Sigmoid colon (tissue), 4 donors: ENCODE measurements at regions not wholly inside any gene's neighbourhood (a gene's known extent, or its start where the extent isn't known, plus 50 kb on each side); places are given as distances from the start of the nearest gene placed in this dataset.

Experiments used
- CTCF ChIP-seq, 4 experiments: fragments of 450-650 bp in 3 of 4; fragments of 200-600 bp in 1 of 4; IDR thresholded peaks; one replicate each; pipeline ENCODE4 v1.5.1; 2016 to 2019; ENCODE audit warnings: antibody characterized with exemption in 4 of 4, mild to moderate bottlenecking in 3 of 4, moderate library complexity in 2 of 4
- EP300 ChIP-seq, 4 donors: sonication (generic); formaldehyde crosslinking; IDR thresholded peaks; one replicate each; pipeline ENCODE4 v1.6.1; 2017; ENCODE audit warnings: antibody characterized with exemption in 4 of 4
- POLR2A ChIP-seq, 2 donors: fragments of 450-650 bp; IDR thresholded peaks; one replicate each; pipeline ENCODE4 v1.6.1; 2016; ENCODE audit warnings: antibody characterized with exemption in 2 of 2, mild to moderate bottlenecking in 2 of 2, moderate library complexity in 2 of 2
- POLR2AphosphoS5 ChIP-seq, 4 donors: sonication (generic); formaldehyde crosslinking; IDR thresholded peaks; one replicate each; pipeline ENCODE4 v1.6.1; 2017; ENCODE audit warnings: antibody characterized with exemption in 4 of 4

- TF ChIP-seq CTCF (IDR thresholded peaks at IDR 0.05) = no peak
- TF ChIP-seq EP300 (IDR thresholded peaks at IDR 0.05) = no peak
- no peak for TF ChIP-seq POLR2A (IDR thresholded peaks at IDR 0.05)
- no peak for TF ChIP-seq POLR2AphosphoS5 (IDR thresholded peaks at IDR 0.05)
These were observed 765.3 kb downstream of the MED13L start for GRCh38 chr12:115511986-115512711.
